Cardiac septum (tissue), 1 donor: ENCODE measurements at regions not wholly inside any gene's neighbourhood (a gene's known extent, or its start where the extent isn't known, plus 50 kb on each side); places are given as distances from the start of the nearest gene placed in this dataset.

Experiments used
- DNase-seq: peaks from one replicate; pipeline ENCODE4 v3.0.0-alpha.2; 2020; ENCODE audit warnings: low spot score
- intact Hi-C: fragments of 100-400 bp; cut with DNase I; formaldehyde crosslinking; loops from one replicate; pipeline ENCODE4 v1.14.0; 2022
- donor health status: DM: no; HTN: no; CAD: no.

DNA sequence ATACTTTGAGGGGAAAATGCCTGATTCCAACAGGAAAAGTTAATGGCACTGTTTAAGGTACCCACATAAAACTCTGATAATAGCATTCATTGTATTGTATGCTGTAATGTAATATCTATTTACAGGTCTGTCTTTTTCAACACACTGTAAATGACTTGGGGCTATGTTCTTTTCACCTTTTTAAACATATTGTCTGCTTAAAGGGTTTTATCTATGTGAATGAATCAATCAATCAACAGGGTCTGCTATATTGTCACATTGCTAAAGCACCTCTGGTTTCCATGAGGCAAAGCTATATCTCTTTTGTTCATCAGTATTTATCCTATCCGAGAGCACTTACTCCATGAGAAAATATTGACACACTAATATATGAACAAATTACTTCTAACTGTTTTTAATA, 288.0 kb downstream of the SLC6A15 start:
- intact Hi-C loops, result no loop called here
- no peak for DNase-seq

DNA sequence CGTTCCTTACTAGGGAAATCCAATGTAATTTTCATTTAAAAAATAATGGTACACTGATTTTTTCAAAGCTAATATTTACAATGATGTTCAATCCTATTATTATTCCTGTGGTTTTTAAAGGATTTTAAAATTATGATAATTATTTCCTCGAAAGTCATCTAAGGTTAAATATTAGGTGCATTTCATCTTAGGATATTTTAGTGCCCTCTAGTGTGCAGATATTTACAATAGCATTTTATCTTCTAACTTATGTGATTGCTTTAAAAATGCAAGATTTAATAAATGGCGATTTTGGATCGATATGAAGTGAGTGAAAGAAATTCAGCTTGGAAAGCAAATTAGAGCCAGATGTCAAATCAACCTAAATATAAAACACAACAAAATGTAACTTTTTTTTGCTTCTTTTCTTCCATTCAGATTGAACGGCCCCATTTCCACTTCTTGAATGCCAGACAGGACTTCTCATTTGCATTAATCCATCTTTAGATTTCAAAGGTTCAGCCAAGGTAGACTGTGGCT, 293.5 kb downstream of the SLC6A15 start:
- no peak for DNase-seq
- intact Hi-C loops, result no loop called here

DNA sequence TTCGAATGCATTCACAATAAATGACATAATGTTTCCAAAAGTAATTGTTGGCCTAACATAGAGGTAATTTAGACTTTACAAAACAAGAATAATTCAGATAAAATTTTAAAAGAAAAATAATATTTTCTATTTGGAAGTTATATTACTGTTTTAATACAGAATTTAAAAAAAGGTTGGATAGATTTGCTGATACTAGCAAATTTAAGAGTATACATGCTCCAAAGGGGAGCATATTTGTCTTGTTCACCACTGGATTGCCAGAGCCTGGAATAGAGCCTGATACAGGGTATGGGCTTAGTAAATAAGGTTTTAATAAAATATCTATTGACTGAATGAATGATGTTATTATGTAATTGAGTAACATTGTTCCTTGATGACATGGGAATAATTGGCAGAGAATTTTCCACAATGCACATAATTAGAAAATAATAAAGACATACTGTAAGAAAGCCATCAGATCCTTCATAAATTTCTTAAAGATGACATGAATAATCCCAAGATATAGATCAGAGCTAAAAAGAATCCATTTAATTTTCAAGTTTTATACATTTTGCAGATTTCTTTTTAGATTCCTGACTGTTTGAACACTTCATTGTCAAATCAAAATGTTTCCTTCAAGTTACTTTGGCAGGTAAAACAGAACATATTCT, 305.3 kb downstream of the SLC6A15 start:
- DNase-seq, result no peak
- intact Hi-C loops, result no loop called here

DNA sequence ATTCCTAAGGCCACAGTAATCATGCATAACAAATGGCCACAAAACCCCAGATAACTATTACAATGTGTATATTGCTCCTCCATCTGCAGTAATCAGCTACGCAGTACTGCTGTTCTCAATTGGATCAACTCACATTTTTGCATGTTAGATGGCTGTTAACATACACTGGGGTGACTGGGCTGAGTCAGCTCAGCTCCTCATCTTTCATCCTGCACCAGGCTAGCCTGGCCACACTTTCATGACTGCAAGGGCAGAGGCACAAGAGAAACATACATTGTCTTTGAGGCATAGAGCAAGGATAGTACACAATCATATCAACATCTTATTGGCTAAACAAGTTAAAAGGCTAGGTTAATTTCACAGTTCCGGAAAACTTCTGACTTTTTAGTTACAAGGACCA, 306.6 kb downstream of the SLC6A15 start:
- intact Hi-C loops, result no loop called here
- no peak for DNase-seq

DNA sequence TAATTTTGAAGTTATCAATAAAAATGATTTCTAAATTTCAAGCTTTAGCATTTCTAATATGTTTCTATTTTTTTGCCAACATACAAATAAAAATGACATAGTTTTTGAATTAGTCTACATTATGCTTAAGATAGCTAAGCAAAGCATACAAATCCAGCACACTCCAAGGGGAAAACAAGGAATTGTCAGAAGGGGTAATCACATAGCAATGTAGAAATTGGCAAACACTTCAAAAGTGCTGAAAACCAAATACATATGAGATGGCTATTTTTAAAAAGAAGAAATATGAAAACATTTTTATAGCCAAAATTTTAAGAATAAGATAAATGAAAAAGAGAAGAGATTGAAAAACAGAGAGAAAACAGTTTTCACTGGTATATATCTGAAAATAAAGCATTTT, 308.0 kb downstream of the SLC6A15 start:
- no peak for DNase-seq
- intact Hi-C loops, result no loop called here

DNA sequence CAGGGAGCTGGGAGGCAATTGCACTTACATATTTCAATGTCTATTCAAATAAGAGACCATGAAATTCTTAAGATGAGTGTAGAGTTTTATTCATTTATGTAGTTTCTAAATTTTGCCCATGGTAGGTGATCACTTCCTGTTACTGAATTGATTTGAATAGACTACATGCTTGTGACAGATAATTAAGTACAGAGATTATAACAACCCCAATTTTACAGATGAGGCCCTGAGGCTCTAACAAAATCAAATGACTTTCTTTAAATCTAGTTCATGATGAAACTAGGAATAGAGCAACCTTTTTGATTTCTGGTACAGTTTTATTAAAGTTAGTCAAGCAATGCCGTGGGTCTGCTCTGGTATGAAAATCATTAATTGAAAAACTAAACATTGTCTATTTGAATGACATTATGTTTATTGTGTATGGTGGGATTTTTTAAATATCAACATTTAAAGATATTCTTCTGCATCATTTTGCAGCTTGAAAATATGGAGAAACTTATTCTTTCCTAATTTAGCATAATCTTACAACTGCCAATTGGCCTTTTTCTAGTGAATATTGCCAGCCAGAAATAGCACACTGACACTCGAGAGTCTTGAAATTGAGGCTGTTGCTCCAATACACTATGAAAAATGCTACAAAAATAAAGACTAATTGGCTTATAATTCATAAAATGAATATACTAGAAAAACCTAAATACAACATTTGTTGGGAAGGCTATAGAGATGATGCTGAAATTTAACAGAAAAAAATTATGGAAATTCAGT, 308.9 kb downstream of the SLC6A15 start:
- DNase-seq, result no peak
- intact Hi-C loops, result no loop called here

DNA sequence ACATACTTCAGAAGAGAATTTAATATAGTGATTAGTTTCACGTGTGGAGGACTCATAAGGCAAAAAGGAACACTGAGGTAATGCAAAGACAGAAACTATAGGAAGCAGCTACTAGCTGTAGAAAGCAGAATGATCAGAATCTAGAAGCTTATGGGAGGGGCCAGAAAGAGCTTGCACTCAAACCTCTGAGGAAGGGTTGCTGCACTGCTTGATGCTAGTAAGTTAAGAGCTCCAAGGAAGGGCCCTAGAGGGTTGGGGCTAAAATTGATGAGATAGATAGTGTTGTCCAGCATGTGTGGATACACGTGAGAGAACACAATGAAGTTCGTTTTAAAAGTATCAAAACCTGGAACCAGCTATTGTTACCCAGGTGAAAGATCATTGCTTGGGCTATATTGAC, 311.1 kb downstream of the SLC6A15 start:
- no peak for DNase-seq
- intact Hi-C loops, result no loop called here

DNA sequence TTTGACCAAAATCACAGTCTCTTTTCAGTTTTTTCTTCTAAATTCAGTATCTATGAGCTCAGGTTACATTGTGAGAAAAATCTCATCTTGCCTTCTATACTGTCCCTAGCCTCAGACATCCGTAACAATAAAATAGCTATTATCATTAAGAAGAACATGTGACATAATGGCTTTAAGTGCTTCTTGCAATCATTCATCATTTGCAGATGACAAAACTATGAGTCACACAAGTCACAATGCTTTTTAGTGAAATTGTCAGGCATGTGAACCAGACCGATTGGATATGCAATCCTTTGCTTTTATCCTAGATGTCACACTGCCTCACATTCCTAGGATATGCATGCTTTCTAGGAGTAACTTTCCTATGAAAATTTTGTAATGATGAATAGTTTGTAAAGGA, 313.1 kb downstream of the SLC6A15 start:
- DNase-seq, result no peak
- intact Hi-C loops, result no loop called here

DNA sequence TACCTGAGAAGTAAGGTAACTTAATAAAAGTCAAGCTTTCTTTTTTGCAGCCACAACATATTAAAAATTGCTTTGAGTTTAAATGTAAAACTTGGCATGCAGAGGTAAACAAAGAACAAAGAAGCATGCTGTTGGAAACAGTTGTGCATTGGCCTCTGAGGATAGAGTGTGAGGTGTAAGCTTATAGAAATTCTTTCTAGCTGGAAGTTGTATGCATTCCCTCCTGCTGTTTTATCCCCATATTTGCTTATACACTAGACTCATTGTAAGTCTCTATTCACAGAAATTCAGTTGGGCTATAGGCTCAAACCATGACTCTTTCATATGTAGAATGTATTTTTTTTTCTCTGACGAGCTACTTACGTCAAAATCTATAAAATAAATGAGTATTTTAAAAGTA, 316.3 kb downstream of the SLC6A15 start:
- no peak for DNase-seq

DNA sequence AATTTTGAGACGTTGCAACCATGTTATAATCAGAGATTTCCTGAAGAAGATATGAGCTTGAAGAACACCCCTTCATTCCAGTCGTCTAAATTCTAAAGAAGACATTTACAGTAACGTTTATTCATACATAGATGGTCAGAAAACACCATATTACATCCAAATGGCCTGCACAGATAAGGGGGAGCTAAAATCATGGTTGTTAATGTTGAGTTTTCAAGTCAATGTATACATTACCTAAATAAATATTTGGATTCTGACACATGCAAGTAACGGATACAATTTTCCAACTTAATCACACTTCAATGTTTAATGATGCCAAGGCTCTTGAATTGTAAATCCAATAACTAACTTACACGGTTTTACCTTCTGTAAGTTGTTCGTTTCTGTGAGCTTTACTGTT, 318.4 kb downstream of the SLC6A15 start:
- DNase-seq, result no peak
- intact Hi-C loops, result no loop called here

More for the DNA sequence above, 316.3 kb downstream of the SLC6A15 start:
- intact Hi-C loops, result no loop called here

DNA sequence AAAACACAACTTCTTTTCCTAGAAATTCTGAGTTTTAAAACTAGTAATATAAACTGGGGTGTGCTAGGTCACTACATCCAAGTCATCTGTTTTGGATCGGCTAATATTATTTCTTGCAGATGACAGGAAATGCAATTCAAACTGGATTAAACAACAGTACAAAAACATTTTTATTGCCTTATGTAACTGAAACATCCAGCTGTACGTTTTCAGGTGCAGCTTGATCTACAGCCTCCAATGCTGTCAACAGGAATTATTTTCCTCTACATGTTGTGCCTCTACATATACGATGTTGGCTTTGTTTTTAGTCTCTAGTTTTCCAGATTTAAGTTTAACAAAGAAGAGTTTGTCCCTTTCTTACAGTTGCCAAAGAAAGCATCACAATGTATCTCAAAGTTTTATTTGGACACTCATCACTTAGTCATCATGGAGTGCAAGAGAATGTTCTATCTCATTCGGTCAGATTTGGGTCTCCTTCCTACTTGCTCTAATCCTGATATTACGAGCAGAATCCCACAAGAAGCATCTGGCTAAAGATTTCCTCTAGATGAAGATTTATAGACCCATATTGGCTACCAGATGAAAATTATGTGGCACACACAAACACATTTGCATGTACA, 326.7 kb downstream of the SLC6A15 start:
- intact Hi-C loops, result no loop called here
- no peak for DNase-seq

DNA sequence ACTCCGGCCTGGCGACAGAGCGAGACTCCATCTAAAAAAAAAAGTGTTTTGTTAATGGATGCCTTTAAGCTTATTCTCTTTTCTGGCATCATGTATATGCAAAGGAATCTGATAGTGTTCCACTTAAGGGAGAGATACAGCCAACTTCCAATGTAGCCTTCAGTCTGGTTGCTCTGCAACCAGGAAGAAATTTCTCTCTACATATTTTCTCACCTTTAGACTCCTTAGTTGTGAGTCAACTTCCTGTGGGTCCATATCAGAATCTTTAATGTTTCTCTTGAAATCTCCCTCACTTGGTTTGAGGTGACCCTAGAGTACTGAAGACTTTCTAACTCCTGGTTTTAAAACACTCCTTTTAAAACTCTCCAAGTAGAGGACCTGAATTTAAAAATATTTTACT, 340.4 kb downstream of the SLC6A15 start:
- DNase-seq, result no peak
- intact Hi-C loops, result no loop called here

DNA sequence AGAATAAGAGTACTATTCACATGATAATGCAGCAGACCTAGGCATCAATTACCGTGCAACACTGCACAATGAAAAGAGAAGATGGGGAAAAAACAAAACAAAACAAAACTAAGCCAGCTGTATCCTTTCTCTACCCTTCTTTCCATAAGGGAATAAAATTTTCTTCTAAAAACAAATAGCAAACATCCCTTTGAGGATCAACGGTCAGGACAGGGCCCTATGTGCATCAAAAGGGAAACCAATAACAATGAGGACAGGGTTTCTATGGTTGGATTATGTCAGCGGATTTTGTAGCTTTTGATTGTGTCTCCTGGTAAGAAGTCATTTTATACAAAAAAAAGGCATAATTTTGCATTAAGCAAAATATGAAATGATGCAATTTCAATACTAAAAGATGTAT, 350.3 kb downstream of the SLC6A15 start:
- intact Hi-C loops, result no loop called here
- DNase-seq, result no peak

DNA sequence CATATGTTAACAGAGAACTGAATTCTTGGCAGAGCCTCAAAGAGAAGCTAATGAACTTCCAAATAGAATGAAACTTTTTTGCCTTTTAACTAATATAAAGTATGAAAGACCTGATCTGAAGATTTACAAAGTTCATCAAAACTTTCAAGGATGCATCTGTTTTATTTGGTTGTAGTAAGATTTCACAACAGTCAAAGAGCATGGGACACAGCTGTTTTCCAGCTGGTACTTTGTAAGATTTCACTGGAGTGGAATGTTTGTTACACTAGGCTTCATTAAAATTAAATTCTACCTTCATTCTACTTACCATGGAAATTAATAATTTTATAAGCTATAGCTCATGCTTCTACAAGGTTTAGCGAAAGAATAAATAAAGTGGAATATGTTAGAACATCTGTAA, 351.2 kb downstream of the SLC6A15 start:
- DNase-seq, result no peak
- intact Hi-C loops, result no loop called here

DNA sequence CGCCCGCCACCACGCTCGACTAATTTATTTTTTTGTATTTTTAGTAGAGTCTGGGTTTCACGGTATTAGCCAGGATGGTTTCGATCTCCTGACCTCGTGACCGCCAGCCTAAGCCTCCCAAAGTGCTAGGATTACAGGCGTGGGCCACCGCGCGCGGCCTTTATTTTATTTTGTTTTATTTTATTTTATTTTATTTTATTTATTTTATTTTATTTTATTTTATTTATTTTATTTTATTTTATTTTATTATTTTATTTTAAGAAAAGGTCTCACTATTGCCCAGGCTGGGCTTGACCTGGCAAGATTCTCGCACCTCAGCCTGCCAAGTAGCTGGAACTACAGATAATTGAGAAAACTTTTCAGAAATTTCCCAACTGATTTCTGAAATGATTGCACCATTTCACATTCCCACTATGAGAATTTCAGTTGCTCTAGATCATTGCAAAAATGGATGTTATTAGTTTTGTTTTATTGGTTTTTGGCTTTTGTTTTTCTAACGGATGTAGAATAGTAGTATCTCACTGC, 358.3 kb downstream of the SLC6A15 start:
- DNase-seq, result no peak
- intact Hi-C loops, result no loop called here

DNA sequence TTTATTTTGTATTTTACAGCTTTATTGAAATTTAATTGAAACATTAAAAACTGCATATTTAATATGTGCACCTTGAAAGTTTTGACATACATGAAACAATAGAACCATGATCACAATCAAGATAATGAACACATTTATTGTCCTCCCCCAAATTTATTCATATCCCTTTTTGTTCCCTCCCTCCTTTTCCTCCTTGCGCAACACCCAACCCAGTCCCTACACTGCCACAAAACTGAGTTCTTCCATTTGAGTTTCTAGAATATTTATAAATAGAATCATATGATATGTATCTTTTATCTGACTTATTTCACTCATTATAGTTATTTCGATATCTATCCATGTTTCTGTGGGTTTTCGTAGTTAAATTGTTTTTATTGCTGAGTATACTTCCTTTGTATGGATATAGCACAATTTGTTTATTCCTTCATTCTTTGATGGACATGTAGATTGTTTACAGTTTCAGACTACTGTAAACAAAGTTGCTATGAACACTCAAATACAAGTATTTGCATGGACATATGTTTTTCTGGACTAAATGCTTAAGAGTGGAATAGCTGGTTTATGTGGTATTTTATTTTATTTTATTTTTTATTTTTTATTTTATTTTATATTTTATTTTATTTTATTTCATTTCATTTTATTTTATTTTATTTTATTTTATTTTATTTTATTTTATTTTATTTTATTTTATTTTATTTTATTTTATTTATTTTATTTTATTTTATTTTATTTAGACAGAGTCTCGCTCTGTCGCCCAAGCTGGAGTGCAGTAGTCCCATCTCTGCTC, 359.1 kb downstream of the SLC6A15 start:
- intact Hi-C loops, result no loop called here
- DNase-seq, result no peak

DNA sequence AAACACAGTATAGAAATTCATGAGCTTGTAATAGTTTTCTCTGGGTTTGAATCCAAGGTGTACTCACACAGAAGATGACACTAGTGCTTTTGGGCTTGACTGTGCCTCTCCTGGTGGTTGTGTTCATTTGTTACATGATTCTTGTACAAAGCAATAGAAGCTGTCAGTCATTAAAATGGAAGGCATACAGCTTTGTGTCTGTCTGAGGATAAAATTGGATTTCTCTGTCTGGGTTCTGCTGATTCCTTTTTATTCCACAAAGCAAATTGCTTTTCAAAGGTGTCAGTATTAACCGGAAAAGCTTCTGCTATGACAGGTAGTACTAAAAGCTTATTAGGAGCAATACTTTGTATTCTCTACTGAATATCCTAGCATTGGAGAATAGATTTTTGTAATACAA, 361.2 kb downstream of the SLC6A15 start:
- DNase-seq, result no peak
- intact Hi-C loops, result no loop called here

DNA sequence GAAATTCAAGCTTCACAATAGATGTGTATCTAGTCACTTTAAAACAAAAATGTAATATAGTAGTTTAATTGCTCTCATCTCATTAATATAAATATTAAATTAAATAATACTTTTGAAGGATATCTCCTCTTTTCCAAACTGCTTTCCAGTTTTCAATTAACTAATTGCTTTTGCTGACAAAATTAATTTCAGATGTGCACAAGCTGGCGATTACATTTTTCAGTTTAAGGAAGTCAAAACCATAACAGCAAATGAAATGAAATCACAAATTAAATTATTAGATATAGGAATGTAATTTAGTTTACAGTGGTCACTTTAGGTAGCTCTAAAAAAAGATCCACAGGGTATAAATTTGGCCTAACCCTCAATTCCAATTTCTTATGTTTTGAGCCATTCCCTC, 362.1 kb downstream of the SLC6A15 start:
- no peak for DNase-seq
- intact Hi-C loops, result no loop called here

DNA sequence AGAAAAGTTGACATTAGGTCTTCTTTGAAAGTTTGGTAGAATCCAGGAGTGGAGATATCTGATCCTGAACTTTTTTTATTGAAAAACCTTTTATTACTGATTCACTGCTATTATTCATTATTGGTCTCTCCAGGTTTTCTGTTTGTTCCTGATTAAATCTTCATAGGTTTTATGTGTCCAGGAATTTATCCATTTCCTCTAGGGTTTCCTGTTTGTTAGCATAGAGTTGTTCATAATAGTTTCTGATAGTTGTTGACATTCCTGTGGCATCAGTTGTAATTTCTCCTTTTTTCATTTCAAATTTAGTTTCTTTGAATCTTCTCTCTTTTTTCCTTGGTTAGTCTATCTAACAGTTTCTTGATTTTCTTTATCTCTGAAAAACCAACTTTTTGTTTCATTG, 370.3 kb downstream of the SLC6A15 start:
- intact Hi-C loops, result no loop called here
- no peak for DNase-seq

DNA sequence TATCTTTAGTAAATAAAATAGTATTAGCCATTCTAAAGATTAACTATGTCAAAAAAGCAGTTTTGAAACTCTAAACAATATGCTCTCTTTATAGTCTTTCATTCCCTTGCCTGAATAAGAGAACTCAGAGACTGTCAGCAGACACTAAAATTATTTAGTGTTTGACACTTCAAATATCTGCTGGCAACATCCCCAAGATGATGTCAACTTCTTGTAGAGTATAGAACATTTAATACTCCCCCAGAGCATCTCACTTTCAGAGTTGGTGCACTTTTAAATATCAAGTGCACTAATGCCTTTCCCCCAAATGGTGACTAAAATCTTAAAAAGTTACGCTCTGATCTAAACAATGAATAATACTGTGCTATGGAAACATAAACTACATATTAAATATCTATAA, 374.9 kb downstream of the SLC6A15 start:
- intact Hi-C loops, result no loop called here
- no peak for DNase-seq
